CD4-positive, alpha-beta T cell treated with Interleukin-12 subunit alpha and Interleukin-12 subunit beta, for 1 hour (primary cell): ENCODE measurements at regions not wholly inside any gene's neighbourhood (a gene's known extent, or its start where the extent isn't known, plus 50 kb on each side); places are given as distances from the start of the nearest gene placed in this dataset.
"Not testable (repeated sequence)": the region's sequence is repeated elsewhere in the genome, so short reads cannot be mapped to it uniquely, and the experiment has no call there.

Experiments used
- DNase-seq: peaks from one replicate; pipeline ENCODE4 v3.0.0-alpha.2; 2020

- no peak for DNase-seq
Observed at GRCh38 chrX:110962451-110962850, 133.5 kb upstream of the PAK3 start.

GRCh38 chrX:110955706-110956105 is 140.3 kb upstream of the PAK3 start:
- DNase-seq: no peak

GRCh38 chrX:110954428-110955100 is 141.4 kb upstream of the PAK3 start:
- no peak for DNase-seq

- no peak for DNase-seq
Observed at GRCh38 chrX:110951472-110952269, 144.3 kb upstream of the PAK3 start.

DNA sequence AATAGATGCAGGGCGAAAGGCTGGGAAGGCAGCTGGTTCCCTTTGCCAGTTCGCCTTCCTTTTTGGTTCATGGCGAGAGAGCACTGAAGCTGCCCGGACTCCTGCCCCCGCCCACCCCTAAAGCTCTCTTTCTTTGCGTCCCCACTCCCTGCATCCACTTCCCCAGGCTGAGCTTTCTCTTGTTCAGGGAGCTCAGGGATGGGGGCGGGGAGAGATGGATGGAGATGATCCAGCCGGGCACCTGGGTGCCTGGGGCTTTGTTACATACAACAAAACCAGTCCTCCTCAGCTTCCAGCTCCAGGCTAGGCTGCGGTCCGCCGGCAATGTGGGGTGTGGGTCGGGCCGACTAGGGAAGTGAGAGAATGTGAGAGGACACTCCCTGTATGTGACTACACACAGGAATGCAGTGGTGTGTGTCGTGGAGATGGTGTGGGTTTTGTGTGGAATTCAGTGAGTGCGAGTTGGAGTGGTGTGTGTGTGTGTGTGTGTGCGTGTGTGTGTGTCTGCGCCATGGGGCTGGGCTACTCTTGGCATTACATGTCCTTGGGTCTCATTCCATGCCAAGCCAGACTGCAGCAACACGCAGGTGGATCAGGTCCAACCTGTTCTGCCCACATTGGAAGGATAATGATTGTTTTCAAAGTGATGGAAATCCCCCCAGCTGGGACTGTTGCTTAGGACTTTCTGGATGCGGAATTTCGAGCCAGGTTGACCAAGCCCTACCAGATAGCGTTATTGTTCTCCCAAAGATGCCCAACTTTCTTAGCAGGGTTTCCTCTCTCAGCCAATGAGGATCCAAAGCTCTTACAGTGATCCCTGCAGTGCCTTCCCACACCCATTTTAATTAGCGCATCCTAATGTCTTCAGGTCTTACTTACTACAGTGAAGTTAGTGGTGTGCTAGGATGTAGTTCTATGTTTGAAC is 149.4 kb upstream of the CHRDL1 start:
- no peak for DNase-seq

- no peak for DNase-seq
Observed at GRCh38 chrX:110944311-110944750, 148.7 kb upstream of the CHRDL1 start.

- no peak for DNase-seq
Observed at GRCh38 chrX:110941906-110942305, 146.3 kb upstream of the CHRDL1 start.

GRCh38 chrX:110938977-110939732 is 143.5 kb upstream of the CHRDL1 start:
- DNase-seq: no peak

GRCh38 chrX:110924871-110925270 is 129.3 kb upstream of the CHRDL1 start:
- no peak for DNase-seq

DNA sequence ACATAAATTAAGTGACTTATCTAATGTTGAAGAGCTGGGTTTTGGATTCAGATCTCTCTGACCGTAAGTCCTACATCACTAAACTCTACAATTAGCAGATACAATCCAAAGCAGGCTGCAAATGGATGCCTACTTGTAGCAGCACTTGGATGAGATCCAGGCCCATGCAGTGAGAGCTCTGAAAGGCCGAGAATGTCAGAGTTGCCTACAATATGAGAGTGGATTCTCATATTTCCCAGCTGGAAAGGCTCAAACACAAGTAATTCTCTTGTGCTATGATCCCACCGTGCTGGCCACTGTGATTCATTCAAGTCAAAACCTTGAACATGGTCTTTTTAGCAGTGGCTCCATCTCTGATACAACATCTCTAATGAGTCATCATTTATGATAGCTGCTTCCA is 125.4 kb upstream of the CHRDL1 start:
- DNase-seq: no peak

- no peak for DNase-seq
Observed at GRCh38 chrX:110915570-110915969, 120.0 kb upstream of the CHRDL1 start.

- no peak for DNase-seq
Observed at GRCh38 chrX:110915111-110915510, 119.5 kb upstream of the CHRDL1 start.

DNA sequence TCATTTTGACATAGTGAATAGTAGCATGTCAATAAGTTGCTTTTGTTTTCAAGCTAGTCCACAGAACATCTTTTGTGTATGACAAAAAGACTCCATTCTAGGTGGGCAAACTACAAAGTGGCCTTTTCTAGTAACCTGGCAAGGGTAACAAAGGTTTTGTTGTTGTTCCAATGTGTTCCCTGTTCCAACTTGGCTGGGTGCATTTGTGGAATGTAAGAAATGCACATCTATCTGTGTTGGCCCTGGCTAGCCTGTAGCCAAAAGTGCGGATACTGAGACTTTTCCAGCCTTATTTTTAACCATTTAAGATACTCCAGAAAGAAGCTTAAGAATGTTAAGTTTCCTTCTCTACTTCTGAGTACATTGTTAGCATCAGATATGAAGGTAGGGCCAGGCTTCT is 118.7 kb upstream of the CHRDL1 start:
- no peak for DNase-seq

DNA sequence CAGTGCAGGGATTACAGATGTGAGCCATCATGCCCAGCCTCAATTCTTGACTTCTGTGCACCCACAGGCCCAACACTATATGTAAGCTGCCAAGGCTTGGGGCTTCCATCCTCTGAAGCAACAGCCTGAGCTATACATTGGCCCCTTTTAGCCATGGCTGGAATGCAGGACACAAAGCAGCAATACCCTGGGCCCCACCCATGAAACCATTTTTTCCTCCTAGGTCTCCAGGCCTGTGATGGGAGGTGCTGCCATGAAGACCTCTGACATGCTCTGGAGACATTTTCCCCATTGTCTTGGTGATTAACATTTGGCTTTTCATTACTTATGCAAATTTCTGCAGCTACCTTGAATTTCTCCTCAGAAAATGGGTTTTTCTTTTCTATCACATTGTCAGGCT is 109.1 kb upstream of the CHRDL1 start:
- not testable (repeated sequence) for DNase-seq

DNA sequence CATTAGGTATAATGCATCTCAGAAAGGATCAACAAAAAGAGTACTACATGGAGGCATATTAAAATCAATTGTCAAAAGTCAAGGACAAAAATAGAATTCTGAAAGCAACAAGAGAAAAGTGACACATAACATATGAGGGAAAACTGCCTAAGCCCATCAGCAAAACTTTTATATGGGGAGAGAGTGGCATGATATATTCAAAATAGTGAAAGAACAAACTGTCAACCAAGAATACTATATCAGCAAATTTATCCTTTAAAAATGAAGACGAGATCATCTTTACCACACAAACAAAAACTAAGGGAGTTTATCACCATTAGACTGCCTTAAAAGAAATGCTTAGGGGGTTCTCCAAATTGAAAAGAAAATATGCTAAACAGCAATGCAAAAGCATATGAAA is 86.4 kb upstream of the CHRDL1 start:
- DNase-seq: no peak

GRCh38 chrX:110877326-110877725 is 81.7 kb upstream of the CHRDL1 start:
- DNase-seq: no peak

DNA sequence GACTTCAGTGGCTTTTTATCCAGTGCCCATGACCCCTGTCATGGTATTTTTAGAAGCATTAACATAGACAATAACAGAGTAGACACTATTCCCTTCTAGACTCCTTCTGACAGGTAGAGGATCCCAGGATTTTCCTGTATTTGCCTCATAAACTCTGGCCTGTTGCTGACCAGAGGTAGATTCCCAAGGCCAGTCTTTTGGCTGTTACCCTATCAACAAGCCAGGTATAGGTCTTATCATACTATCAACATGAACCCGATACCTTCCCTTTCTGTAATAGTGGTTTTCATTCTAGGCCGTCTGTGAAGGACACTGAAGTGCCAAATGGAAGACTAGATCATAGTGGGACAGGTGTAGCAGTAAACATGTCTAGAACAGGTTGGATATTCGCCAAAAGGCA is 76.2 kb upstream of the CHRDL1 start:
- DNase-seq: no peak

- no peak for DNase-seq
Observed at GRCh38 chrX:110866421-110866820, 70.8 kb upstream of the CHRDL1 start.

DNA sequence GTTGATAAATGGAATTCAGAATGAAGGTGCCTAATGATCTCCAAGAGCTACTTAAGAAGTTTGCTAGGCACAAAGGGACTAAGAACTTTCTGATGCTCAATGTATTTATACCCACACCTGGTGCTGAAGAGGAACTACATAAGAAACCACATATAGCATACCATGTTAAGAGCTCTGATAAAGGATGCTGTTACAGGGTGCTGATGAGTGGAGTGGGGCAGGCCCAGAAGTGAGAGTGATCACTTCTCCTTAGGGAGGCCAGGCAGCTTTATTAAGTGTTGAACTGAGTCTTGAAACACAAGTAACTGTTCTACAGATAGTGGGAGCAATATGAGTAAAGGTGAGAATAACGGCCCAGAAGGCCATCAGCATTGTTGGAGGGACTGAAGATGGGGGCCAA is 68.3 kb upstream of the CHRDL1 start:
- DNase-seq: no peak

DNA sequence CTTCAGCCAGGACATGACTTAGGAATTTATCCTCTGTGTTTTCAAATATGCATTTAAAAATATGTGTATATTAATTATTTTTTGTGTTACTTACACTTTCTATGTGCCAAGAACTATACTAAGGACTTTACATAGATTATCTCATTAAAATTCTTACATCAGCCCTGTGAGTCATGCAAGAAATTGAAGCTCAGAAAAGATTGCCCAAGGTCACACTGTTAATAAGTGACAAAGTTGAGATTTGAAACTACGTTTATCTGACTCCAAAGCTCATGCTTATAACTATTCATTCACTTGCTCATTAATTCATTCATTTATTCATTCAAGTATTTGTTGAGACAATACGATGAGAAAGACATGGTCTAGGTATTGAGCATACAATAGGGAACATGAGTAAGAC is 62.9 kb upstream of the CHRDL1 start:
- no peak for DNase-seq

- DNase-seq: peak; percentile 1
Observed at GRCh38 chrX:110853610-110854009, 58.0 kb upstream of the CHRDL1 start.

DNA sequence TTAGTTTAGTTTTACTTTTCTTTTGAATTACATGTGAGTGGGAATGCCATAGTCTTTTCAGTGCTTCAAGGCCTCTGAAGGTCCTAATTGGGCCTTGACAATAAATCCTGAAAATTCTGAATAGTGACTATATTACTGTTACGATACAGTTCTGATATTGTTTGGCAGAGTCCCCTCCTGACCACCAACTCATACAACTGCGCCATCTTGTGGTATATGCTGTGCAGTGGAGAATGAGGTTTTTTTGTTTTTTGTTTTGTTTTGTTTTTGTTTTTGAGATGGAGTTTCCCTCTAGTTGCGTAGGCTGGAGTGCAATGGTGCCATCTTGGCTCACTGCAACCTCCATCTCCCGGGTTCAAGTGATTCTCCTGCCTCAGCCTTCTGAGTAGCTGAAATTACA is 56.6 kb upstream of the CHRDL1 start:
- peak; percentile 0 for DNase-seq

DNA sequence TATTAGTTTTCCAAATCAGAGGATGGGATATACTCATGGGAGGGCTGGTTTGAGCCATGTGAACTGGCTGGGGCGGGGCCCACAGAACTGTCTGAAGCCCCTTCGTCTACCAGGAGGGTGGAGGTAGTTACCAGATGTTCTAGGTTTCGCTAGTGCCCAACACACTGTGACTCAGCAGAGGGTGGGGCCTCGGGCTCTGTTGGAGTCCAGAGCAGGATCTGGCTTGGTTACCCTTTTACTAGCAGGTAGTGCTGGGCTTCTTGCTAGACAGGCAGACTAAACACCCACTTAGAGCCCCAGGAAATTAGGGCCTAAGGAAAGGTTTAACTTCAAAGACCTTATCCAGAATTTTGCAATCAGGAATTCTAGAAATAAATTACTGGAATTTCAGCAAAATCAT is 56.2 kb upstream of the CHRDL1 start:
- DNase-seq: no peak
